Skeletal muscle tissue (tissue), 3 donors: ENCODE measurements at regions not wholly inside any gene's neighbourhood (a gene's known extent, or its start where the extent isn't known, plus 50 kb on each side); places are given as distances from the start of the nearest gene placed in this dataset.

Experiments used
- H3K27ac ChIP-seq: one replicate; pipeline ENCODE4 v1.7.0; 2013; ENCODE audit warnings: mild to moderate bottlenecking, low read depth, low read length, inconsistent platforms
- H3K27me3 ChIP-seq, 3 donors: one replicate each; pipeline ENCODE4 v1.7.0; 2013; ENCODE audit warnings: low read length in 3 of 3; ENCODE audit not compliant: control insufficient read depth in 3 of 3, insufficient read depth in 3 of 3
- H3K36me3 ChIP-seq, 3 donors: one replicate each; pipeline ENCODE4 v1.7.0; 2013; ENCODE audit warnings: low read length in 3 of 3; ENCODE audit not compliant: control insufficient read depth in 3 of 3, insufficient read depth in 3 of 3
- H3K4me1 ChIP-seq, 3 donors: one replicate each; pipeline ENCODE4 v1.7.0; 2013; ENCODE audit warnings: low read length in 3 of 3, mild to moderate bottlenecking in 3 of 3; ENCODE audit not compliant: control insufficient read depth in 3 of 3, insufficient read depth in 3 of 3
- H3K4me3 ChIP-seq, 3 donors: one replicate each; pipeline ENCODE4 v1.7.0; 2013; ENCODE audit warnings: low read length in 3 of 3
- H3K9ac ChIP-seq, 3 donors: one replicate each; pipeline ENCODE4 v1.7.0; 2013; ENCODE audit warnings: low read length in 3 of 3, mild to moderate bottlenecking in 3 of 3, moderate library complexity in 2 of 3, low read depth in 1 of 3
- H3K9me3 ChIP-seq, 3 donors: one replicate each; pipeline ENCODE4 v1.7.0; 2013; ENCODE audit warnings: low read length in 3 of 3; ENCODE audit not compliant: control insufficient read depth in 3 of 3
- donor health status: Osteomylitis.

GRCh38 chr3:31255007-31255581 is 277.6 kb upstream of the STT3B start:
- no peaks in the 10 kb centered on the region for H3K27me3 ChIP-seq
- H3K27ac ChIP-seq = no peak overlapping the region
- H3K9ac ChIP-seq = no peak overlapping the region
- H3K36me3 ChIP-seq = no peaks in the 10 kb centered on the region
- no peaks in the 10 kb centered on the region for H3K9me3 ChIP-seq
- no peak overlapping the region for H3K4me3 ChIP-seq
- H3K4me1 ChIP-seq = no peaks in the 10 kb centered on the region

DNA sequence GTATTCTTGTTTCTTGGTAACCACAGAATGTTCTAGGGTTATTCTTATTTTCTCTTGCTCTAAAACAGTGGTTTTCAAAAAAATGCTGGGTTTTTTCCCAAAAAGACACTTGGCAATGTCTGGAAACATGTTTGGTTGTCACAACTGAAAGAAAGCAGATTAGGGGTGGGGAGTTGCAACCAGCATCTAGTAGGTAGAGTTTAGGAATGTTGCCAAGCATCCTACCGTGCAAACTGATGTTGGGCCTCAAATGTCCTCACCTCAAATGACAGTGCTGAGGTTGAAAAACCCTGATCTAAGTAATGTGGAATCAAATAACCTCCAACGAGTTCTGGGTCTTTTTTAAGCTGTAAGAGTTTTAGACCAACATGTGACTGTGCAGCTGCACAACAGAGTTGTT is 270.5 kb upstream of the STT3B start:
- H3K36me3 ChIP-seq = no peaks in the 10 kb centered on the region
- H3K27ac ChIP-seq = no peak overlapping the region
- H3K9me3 ChIP-seq = no peaks in the 10 kb centered on the region
- H3K27me3 ChIP-seq = no peaks in the 10 kb centered on the region
- no peak overlapping the region for H3K9ac ChIP-seq
- H3K4me1 ChIP-seq = no peaks in the 10 kb centered on the region
- H3K4me3 ChIP-seq = no peak overlapping the region

DNA sequence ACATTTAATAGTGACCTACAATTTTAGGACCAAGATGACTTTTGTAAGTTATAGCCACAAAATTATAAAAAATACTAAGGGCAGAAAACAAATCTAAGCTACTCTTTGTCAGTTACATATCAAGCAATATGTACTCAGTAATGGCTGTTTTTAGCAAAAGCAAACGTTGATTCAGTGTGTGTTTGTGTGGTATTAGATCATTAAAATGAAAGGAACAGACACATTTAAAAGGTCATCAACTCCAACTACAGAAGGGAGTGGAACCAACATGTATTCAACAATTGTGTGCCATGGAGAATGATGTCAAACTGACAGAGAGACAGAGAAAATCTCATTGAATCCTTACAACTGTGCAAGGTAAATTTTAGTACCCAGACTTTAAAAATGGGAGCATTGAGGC is 268.8 kb upstream of the STT3B start:
- Histone ChIP-seq H3K27ac (no peak overlapping the region), H3K9me3 (no peaks in the 10 kb centered on the region), H3K4me1 (no peaks in the 10 kb centered on the region), H3K36me3 (no peaks in the 10 kb centered on the region), H3K27me3 (no peaks in the 10 kb centered on the region), H3K9ac (no peak overlapping the region), H3K4me3 (no peak overlapping the region)

- Histone ChIP-seq H3K9ac (no peak overlapping the region), H3K27ac (no peak overlapping the region), H3K9me3 (no peaks in the 10 kb centered on the region), H3K27me3 (no peaks in the 10 kb centered on the region), H3K36me3 (no peaks in the 10 kb centered on the region), H3K4me1 (no peaks in the 10 kb centered on the region), H3K4me3 (no peak overlapping the region)
These were observed 266.9 kb upstream of the STT3B start for GRCh38 chr3:31265646-31266428.

GRCh38 chr3:31268868-31269267 is 263.9 kb upstream of the STT3B start:
- Histone ChIP-seq H3K4me1 (no peaks in the 10 kb centered on the region), H3K4me3 (no peak overlapping the region)

GRCh38 chr3:31270010-31270409 is 262.7 kb upstream of the STT3B start:
- Histone ChIP-seq H3K4me3 (no peak overlapping the region), H3K9me3 (no peaks in the 10 kb centered on the region), H3K36me3 (no peaks in the 10 kb centered on the region), H3K9ac (no peak overlapping the region), H3K27ac (no peak overlapping the region), H3K4me1 (no peaks in the 10 kb centered on the region), H3K27me3 (no peaks in the 10 kb centered on the region)

More at GRCh38 chr3:31268868-31269267, 263.9 kb upstream of the STT3B start:
- Histone ChIP-seq H3K27ac (no peak overlapping the region), H3K36me3 (no peaks in the 10 kb centered on the region), H3K9ac (no peak overlapping the region), H3K9me3 (no peaks in the 10 kb centered on the region), H3K27me3 (no peaks in the 10 kb centered on the region)

- Histone ChIP-seq H3K4me3 (no peak overlapping the region), H3K4me1 (no peaks in the 10 kb centered on the region), H3K36me3 (no peaks in the 10 kb centered on the region), H3K9me3 (no peaks in the 10 kb centered on the region), H3K9ac (no peak overlapping the region), H3K27me3 (no peaks in the 10 kb centered on the region), H3K27ac (no peak overlapping the region)
These were observed 258.2 kb upstream of the STT3B start for GRCh38 chr3:31274326-31275024.

GRCh38 chr3:31275038-31275572 is 257.6 kb upstream of the STT3B start:
- no peak overlapping the region for H3K27ac ChIP-seq
- H3K9me3 ChIP-seq = no peaks in the 10 kb centered on the region
- H3K4me1 ChIP-seq = no peaks in the 10 kb centered on the region
- no peaks in the 10 kb centered on the region for H3K27me3 ChIP-seq
- no peak overlapping the region for H3K4me3 ChIP-seq
- no peak overlapping the region for H3K9ac ChIP-seq
- no peaks in the 10 kb centered on the region for H3K36me3 ChIP-seq

DNA sequence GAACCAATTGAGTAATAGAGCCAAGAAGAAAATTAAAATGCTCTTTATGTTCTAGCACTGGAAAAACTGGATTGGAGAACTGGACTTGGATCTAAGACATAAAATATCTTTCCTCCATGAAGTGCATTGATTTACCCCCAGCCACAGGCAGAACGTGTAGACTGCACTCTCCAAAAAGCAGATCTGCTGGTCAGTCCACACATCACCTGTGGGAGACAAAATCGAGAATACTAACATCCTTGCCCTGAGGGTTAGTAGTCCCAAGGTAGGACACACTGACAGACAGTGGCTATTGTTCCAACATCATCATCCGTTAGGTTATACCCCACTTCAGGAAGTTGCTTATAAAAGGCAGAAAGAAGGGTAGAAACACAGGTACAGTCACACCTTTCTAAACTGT is 257.1 kb upstream of the STT3B start:
- Histone ChIP-seq H3K4me3 (no peak overlapping the region), H3K27me3 (no peaks in the 10 kb centered on the region), H3K27ac (no peak overlapping the region), H3K9ac (no peak overlapping the region), H3K36me3 (no peaks in the 10 kb centered on the region), H3K9me3 (no peaks in the 10 kb centered on the region), H3K4me1 (no peaks in the 10 kb centered on the region)

DNA sequence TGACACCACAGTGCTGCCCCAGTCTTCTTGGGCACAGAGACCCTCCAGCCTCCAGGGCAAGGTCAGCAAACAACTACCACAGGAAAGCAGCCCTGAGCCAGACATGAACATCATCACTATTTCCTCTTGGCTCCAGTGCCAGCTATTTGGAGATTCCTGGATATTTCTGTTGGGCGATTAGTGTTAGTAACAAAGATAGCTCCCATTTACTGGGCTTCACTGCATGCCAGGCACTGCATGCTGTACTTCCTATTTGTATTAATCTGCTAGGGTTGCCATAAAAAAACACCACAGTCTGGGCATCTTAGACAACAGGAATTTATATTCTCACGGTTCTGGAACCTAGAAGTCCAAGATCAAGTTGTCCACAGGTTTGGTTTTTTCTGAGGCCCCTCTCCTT is 255.1 kb upstream of the STT3B start:
- H3K4me1 ChIP-seq = no peaks in the 10 kb centered on the region
- no peak overlapping the region for H3K27ac ChIP-seq
- no peak overlapping the region for H3K9ac ChIP-seq
- no peaks in the 10 kb centered on the region for H3K27me3 ChIP-seq
- no peaks in the 10 kb centered on the region for H3K36me3 ChIP-seq
- no peak overlapping the region for H3K4me3 ChIP-seq
- no peaks in the 10 kb centered on the region for H3K9me3 ChIP-seq
